Hepatocyte (in vitro differentiated cells): ENCODE measurements at regions not wholly inside any gene's neighbourhood (a gene's known extent, or its start where the extent isn't known, plus 50 kb on each side); places are given as distances from the start of the nearest gene placed in this dataset.

Experiments
- DNase-seq: peaks from one replicate; pipeline ENCODE4 v3.0.0-alpha.2; 2016; ENCODE audit warnings: low spot score
- H2AFZ ChIP-seq: fragments of 200-600 bp; sonication (generic); 2 replicates; pipeline ENCODE4 v1.6.0; 2016; ENCODE audit warnings: antibody characterized with exemption, mild to moderate bottlenecking
- H3K27ac ChIP-seq: fragments of 200-600 bp; sonication (generic); 2 replicates; pipeline ENCODE4 v1.5.1; 2016; ENCODE audit warnings: mild to moderate bottlenecking
- H3K27me3 ChIP-seq: fragments of 200-600 bp; sonication (generic); 2 replicates; pipeline ENCODE4 v1.6.1; 2016
- H3K36me3 ChIP-seq: fragments of 200-600 bp; sonication (generic); replicated peaks from 2 replicates; pipeline ENCODE4 v1.5.1; 2016; ENCODE audit warnings: low read depth; ENCODE audit not compliant: insufficient read depth
- H3K4me1 ChIP-seq: fragments of 200-600 bp; sonication (generic); 2 replicates; pipeline ENCODE4 v1.5.1; 2016; ENCODE audit warnings: mild to moderate bottlenecking, moderate library complexity; ENCODE audit not compliant: insufficient read depth
- H3K4me2 ChIP-seq: fragments of 200-600 bp; sonication (generic); 2 replicates; pipeline ENCODE4 v1.6.0; 2016
- H3K4me3 ChIP-seq: fragments of 200-600 bp; sonication (generic); 2 replicates; pipeline ENCODE4 v1.5.1; 2016; ENCODE audit warnings: mild to moderate bottlenecking
- H3K79me2 ChIP-seq: fragments of 200-600 bp; sonication (generic); 2 replicates; pipeline ENCODE4 v1.6.0; 2017; ENCODE audit warnings: mild to moderate bottlenecking
- H3K9me2 ChIP-seq: fragments of 200-600 bp; sonication (generic); replicated peaks from 2 replicates; pipeline ENCODE4 v1.6.0; 2017; ENCODE audit warnings: mild to moderate bottlenecking; ENCODE audit not compliant: insufficient read depth
- H3K9me3 ChIP-seq: fragments of 200-600 bp; sonication (generic); 2 replicates; pipeline ENCODE4 v1.5.1; 2016; ENCODE audit warnings: low read depth, mild to moderate bottlenecking
- H4K20me1 ChIP-seq: fragments of 200-600 bp; sonication (generic); 2 replicates; pipeline ENCODE4 v1.6.0; 2016; ENCODE audit warnings: mild to moderate bottlenecking; ENCODE audit not compliant: insufficient read depth, poor library complexity, severe bottlenecking
- EZH2 ChIP-seq: fragments of 200-600 bp; sonication (generic); IDR thresholded peaks from 2 replicates; pipeline ENCODE4 v1.6.1; 2016; ENCODE audit warnings: antibody characterized with exemption, mild to moderate bottlenecking, borderline replicate concordance
- EZH2phosphoT487 ChIP-seq: fragments of 200-600 bp; sonication (generic); IDR thresholded peaks from one replicate; pipeline ENCODE4 v1.6.1; 2018; ENCODE audit warnings: antibody characterized with exemption, mild to moderate bottlenecking, low read depth, moderate library complexity; ENCODE audit not compliant: unreplicated experiment, severe bottlenecking
- WGBS: methylation state at CpG from one replicate; pipeline ENCODE4 v1.1.6; 2016; ENCODE audit warnings: low lambda C conversion rate; ENCODE audit errors: missing lambda C conversion rate; 5-methylcytosine and 5-hydroxymethylcytosine counted together
- TF ChIP-seq, protein P1 (sequence below): fragments of 200-600 bp; sonication (generic); IDR thresholded peaks from 2 replicates; pipeline ENCODE4 v1.5.1; 2016; ENCODE audit warnings: antibody characterized with exemption, mild to moderate bottlenecking; ENCODE audit not compliant: poor library complexity

DNA sequence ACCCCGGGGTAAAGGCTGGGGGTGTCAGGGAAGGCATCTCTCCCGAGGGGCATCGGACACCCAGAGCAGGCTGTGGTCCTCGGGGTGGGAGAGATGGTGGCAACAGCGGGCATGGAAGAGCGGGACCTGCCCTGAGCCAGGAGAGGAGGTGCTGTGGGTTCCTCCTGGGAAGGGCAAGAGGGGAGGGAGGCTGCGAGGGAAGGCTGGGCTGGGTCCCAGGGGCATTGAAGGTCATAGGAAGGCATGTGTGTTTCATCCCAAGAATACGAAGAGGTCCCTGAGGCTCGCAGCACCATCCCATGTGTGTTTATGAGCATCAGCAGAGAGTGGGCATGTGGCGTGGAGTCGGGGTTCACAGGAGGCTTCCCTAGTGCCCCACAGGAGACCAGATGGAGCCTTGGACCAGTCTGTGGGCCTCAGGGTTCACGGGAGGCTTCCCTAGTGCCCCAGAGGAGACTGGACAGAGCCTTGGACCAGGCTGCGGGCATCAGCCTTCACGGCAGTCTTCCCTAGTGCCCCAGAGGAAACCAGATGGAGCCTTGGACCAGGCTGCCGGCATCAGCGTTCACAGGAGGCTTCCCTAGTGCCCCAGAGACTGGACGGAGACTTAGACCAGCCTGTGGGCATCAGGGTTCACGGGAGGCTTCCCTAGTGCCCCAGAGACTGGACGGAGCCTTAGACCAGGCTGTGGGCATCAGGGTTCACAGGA lies 420.6 kb downstream of the BRD1 start:
- WGBS = 88% methylated on average over 19 of the region's 19 CpGs
- Histone ChIP-seq H3K36me3 (no peaks in the 10 kb centered on the region), H3K4me2 (no peak overlapping the region), H3K9me2 (no peaks in the 10 kb centered on the region), H3K27me3 (no peaks in the 10 kb centered on the region), H2AFZ (no peak overlapping the region), H3K27ac (no peak overlapping the region), H3K9me3 (no peaks in the 10 kb centered on the region), H3K4me3 (no peak overlapping the region), H3K4me1 (no peaks in the 10 kb centered on the region), H4K20me1 (no peaks in the 10 kb centered on the region), H3K79me2 (no peaks in the 10 kb centered on the region)
- TF ChIP-seq EZH2phosphoT487 (no peak), EZH2 (no peak)
- TF ChIP-seq, protein P1, sequence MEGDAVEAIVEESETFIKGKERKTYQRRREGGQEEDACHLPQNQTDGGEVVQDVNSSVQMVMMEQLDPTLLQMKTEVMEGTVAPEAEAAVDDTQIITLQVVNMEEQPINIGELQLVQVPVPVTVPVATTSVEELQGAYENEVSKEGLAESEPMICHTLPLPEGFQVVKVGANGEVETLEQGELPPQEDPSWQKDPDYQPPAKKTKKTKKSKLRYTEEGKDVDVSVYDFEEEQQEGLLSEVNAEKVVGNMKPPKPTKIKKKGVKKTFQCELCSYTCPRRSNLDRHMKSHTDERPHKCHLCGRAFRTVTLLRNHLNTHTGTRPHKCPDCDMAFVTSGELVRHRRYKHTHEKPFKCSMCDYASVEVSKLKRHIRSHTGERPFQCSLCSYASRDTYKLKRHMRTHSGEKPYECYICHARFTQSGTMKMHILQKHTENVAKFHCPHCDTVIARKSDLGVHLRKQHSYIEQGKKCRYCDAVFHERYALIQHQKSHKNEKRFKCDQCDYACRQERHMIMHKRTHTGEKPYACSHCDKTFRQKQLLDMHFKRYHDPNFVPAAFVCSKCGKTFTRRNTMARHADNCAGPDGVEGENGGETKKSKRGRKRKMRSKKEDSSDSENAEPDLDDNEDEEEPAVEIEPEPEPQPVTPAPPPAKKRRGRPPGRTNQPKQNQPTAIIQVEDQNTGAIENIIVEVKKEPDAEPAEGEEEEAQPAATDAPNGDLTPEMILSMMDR = no peak
- DNase-seq = no peak

DNA sequence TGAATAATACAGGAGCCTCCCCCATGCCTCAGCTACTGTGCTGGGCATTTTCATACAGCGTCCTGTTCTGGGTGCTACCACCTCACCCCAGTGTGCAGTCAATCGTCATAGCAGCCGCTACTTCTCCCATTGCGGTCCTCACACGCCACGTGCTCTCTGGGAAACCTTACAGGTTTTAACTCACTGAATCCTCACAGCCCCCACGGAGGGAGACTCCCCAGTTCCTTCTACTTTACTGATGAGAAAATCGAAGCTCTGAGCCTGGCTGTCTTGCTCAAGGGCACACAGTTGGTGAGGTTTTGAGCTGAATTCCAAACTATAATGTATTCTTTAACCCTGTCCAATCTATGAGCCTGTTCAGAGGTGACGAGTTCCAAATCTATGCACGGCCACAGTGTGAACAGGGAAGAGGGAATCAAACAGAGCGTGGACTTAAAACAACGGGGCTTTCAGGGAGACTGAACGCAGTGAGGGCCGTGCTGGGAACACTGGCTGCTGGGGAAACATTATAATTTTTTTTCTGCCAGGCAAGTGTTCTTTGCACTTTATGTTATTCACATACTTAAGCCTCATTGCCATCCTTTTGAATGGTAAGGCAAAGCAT lies 421.5 kb downstream of the BRD1 start:
- TF ChIP-seq EZH2 = no peak
- TF ChIP-seq, protein P1 = no peak
- no peak for TF ChIP-seq EZH2phosphoT487
- Histone ChIP-seq H4K20me1 (no peaks in the 10 kb centered on the region), H3K4me3 (no peak overlapping the region), H3K9me2 (no peaks in the 10 kb centered on the region), H3K4me1 (no peaks in the 10 kb centered on the region), H2AFZ (no peak overlapping the region), H3K27ac (no peak overlapping the region), H3K27me3 (no peaks in the 10 kb centered on the region), H3K4me2 (no peak overlapping the region), H3K79me2 (no peaks in the 10 kb centered on the region), H3K9me3 (no peaks in the 10 kb centered on the region), H3K36me3 (no peaks in the 10 kb centered on the region)
- DNase-seq = no peak
- WGBS = 75% methylated on average over 14 of the region's 14 CpGs

DNA sequence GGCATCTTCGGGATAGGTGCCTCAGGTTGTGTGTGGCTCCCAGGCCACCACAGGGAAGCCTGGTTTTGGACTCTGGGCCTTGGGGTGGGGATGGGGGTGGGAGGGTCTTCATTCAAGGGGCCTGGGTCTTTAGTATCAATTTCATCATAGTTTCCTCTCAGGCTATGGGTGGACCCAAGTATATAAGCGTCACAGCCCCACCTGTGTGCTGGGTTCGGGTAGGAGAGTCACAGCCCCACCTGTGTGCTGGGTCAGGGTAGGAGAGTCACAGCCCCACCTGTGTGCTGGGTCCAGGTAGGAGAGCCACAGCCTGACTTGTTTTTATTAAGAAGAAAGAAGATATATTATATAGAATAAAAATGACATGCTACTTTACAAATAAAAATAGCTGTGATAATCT lies 422.1 kb downstream of the BRD1 start:
- no peak overlapping the region for H2AFZ ChIP-seq
- H3K4me1 ChIP-seq = no peaks in the 10 kb centered on the region
- no peaks in the 10 kb centered on the region for H3K27me3 ChIP-seq
- H3K9me3 ChIP-seq = no peaks in the 10 kb centered on the region
- TF ChIP-seq, protein P1 = no peak
- no peaks in the 10 kb centered on the region for H3K79me2 ChIP-seq
- DNase-seq = no peak
- H4K20me1 ChIP-seq = no peaks in the 10 kb centered on the region
- 85% methylated on average over 3 of the region's 3 CpGs for WGBS
- H3K36me3 ChIP-seq = no peaks in the 10 kb centered on the region
- H3K4me3 ChIP-seq = no peak overlapping the region
- H3K4me2 ChIP-seq = no peak overlapping the region
- H3K27ac ChIP-seq = no peak overlapping the region
- no peaks in the 10 kb centered on the region for H3K9me2 ChIP-seq
